HG02623 (cell line): ENCODE measurements at regions not wholly inside any gene's neighbourhood (a gene's known extent, or its start where the extent isn't known, plus 50 kb on each side); places are given as distances from the start of the nearest gene placed in this dataset.

Source experiments
- ATAC-seq: cut with Tn5 transposase; IDR thresholded peaks from one replicate; pipeline ENCODE4 v1.9.1; 2021; ENCODE audit warnings: moderate library complexity; ENCODE audit not compliant: unreplicated experiment

- ATAC-seq: no peak
Observed at GRCh38 chr22:48851933-48852549, 975.6 kb downstream of the BRD1 start.

- ATAC-seq: no peak
Observed at GRCh38 chr22:48850658-48851287, 976.9 kb downstream of the BRD1 start.

DNA sequence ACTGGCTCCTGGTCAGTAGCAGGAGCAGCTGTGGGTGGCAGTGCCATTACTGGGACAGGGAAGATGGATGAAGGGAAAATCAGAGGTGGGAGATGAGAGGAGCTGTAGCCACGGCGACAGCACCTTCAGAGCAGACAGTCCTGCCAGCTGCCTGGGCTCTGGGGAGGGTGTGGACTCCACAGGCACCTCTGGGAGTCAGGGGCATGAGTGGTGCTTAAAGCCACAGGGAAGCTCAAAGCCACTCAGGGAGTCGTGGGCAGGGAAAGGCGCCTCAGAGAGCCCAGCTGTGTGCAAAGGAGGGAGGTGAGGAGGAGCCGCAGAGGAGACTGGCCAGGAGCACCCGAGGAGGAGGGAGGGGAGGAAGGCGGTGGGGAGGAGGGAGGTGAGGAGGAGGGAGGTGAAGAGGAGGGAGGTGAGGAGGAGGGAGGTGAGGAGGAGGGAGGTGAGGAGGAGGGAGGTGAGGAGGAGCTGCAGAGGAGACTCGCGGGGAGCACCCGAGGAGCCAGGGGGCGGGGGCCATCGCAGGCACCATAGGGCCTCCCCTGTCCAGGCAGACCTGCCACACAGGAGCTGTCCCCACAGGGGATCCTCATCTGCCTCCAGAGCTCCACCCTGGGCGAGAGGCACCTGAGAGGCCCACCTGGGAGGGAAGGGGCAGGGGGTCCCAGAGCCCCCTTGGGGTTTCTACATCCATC lies 977.6 kb downstream of the BRD1 start:
- ATAC-seq: no peak

DNA sequence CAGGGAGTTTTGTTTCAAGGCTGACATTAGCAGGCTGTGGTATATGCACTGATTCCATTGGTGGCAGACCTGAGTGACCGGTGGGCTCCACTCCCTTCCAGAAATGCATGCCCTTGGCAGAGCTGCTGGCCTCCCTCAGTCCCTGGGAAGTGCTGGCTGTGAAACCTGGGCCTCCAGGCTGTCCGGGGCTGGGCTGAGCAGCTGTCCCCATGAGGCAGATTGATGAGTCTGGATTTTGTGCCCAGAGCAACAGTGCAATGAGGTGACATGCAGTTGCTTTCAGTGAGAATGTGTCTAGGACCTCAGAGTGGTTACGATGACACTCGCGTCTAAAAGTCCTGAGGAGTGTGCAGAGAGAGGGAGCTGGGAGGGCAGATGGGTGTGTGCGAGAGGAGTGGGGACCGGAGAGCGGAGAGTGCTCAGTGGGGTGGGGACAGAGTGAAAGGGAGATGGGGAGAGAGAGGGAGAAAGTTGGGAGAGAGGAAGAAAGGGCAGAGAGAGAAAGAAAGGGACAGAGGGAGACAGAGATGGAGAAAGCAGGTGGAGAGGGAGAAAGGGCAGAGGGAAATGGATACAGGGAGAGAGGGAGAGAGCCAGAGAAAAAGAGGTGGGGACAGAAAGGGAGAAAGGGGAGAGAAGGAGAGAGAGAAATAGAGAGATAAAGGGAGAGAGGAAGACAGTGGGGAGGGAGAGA lies 978.3 kb downstream of the BRD1 start:
- ATAC-seq: no peak

GRCh38 chr22:48846200-48846599 lies 981.5 kb downstream of the BRD1 start:
- ATAC-seq: no peak

DNA sequence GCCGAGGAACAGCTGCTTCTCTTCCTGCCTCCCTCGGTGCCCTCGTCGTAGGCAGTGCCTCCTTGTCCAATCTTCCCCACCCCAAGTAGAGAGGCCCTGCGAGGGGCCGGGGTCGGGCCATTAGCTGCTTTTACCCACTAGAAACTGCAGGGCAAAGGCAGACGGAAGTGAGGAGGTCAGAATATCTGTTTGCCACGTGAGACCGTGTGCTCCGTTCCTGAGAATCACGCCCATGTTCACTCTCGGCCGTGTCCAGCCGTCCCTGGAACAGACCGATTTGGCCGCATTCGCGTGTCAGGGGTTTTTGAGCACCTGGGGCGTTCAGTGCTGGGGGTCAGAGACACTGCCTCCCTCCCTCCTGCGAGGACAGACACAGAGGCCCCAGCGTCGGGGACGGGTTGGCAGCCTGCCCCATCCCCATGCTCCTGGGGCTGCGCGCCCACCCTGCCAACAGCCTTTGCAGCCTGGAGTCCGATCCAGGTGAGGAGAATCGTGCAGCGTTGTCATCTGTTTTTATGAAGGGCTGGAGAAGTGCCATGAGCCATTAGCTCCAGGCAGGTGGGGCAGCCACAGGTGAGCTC lies 982.2 kb downstream of the BRD1 start:
- no peak for ATAC-seq

- ATAC-seq: no peak
Observed at GRCh38 chr22:48844056-48844675, 983.5 kb downstream of the BRD1 start.

GRCh38 chr22:48843640-48844039 lies 984.0 kb downstream of the BRD1 start:
- no peak for ATAC-seq

- ATAC-seq: no peak
Observed at GRCh38 chr22:48842976-48843375, 984.7 kb downstream of the BRD1 start.

DNA sequence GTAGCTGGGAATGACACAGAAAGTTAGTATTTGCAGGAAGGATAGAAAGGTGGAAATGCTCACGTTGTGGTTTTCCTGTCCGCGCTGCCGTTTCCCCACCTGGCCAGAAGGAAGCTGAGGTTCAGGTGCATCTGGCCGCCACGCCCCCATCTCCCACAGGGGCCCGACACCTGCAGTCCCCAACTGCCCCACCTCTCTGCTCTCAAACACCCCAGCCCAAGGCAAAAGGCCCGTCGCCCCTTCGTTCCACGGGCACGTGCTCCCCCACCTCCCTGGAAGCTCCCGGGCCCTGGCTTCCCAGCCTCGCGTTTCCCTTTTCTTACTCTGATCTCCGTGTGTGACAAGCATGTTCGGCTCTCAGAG lies 985.1 kb downstream of the BRD1 start:
- no peak for ATAC-seq

DNA sequence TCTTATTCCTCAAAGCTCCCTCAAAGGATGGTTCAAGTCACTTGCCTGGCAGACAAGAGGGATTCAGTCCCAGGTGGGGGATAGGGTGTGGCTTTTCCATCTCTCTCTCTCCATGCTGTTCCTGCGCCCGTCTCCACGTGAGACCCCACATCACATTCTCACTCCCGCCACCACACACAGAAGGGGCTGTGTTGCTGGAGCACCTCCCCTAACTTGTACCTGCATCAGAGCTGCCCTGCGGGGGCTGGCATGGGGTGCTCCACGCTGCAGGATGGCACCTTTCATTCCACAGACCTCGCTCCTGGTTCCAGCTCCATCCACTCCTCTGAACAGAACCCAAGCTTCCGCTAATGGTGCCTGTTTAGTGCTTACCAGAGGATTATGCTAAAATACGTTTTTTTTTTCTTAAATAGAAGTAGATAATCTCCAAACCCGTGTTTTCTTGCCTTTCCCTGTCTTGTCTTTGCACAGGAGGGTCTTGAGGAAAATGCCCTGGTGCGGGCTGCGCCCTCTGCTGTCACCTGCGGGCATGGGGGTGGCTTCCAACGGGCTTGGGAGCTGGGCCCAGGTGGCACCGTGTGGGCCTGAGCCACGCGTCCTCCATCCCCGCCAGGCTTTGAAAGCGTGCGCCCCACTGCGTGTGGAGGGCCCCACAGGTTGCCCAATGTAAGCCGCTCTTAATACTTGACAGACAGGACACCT lies 985.6 kb downstream of the BRD1 start:
- ATAC-seq: no peak

- no peak for ATAC-seq
Observed at GRCh38 chr22:48840112-48840949, 987.3 kb downstream of the BRD1 start.

DNA sequence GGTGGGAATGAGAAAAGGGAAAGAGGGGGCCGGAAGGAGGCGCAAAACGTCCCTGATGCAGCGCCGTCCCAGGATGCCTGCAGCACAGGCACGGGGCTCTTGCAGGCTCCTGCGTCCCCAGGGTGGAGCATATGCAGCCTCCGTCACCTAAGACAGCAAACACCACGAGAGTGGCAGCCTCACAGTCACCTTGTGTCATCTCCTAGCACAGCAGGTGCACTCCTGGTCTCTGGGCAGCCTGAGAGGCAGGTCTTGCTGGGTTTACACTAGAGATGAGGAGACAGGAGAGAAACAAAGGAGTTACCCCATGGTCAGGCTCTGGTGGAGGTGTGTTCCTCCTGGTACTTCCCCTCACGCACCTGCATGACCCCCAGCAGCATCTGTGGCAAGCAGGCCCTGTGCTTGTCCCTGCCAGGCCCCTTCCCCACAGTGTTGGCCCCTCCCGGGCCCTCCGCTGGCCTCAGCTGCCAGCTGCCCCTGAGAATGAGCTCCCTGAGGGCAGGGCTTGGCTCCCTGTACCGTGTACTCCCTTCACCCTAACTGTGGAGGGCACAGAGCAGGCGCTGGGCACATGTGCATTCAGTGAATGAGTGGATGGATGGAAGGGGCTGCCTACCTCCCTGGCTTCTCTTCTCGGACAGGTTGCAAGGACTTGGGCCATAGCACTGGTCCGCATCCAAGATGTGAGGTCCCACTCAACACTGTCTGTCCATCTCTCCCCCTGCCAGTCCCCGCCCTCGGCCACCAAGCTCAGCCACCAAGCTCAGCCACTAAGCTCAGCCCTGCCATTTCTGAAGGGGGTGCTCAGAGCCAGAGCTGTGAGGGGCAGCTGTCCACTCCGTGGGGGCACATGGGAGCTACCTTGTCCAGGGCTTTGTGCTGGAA lies 988.6 kb downstream of the BRD1 start:
- no peak for ATAC-seq

DNA sequence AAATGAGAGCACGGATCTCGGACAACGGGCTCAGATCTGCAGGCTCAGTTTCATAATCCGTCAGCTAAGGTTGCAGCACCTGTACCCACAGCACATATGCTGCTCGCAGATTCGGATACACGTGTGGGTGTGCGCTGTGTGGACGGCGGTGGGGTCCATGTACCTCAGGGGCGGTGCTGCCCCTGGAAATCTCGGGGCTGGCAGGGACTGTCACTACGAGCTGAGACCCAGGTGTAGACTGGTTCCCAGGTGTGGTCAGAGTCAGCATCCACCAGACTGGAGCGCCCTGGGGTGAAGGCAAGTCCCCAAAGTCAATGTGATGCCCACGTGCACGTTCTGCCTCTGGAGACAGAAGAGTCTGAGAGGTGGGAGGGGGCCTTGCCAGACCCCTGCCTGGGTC lies 989.3 kb downstream of the BRD1 start:
- no peak for ATAC-seq

- no peak for ATAC-seq
Observed at GRCh38 chr22:48837341-48837935, 990.2 kb downstream of the BRD1 start.

- ATAC-seq: no peak
Observed at GRCh38 chr22:48836673-48837340, 990.9 kb downstream of the BRD1 start.

- no peak for ATAC-seq
Observed at GRCh38 chr22:48835857-48836672, 991.6 kb downstream of the BRD1 start.
